ENCODE measurements at regions not wholly inside any gene's neighbourhood (a gene's known extent, or its start where the extent isn't known, plus 50 kb on each side); places are given as distances from the start of the nearest gene placed in this dataset.

DNA sequence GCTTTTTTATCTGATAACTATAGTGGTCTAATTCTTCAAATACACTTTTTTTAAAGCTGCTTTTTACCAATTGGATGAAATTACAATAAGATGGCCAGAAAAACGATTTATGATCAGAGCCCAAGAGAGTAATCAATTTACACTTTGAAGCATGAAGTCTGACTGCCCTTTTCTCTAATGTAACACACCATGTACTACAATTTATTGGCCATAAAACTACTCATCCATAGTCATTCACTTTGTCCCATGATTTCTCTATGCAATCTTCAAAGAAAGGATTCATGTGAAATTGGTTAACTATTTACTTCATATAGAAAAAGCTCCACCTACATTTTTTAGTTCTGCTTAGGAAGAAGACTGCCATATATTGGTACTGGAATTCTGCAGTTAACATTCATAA, 73.6 kb upstream of the CAST start:
- CTCF ChIA-PET: interaction anchor here (0.8 kb wide), 1 partner anchor 244 kb away, joined by 3 read pairs; no protein-coding TSS in a partner anchor

More for the DNA sequence above, 73.6 kb upstream of the CAST start:
- Histone ChIP-seq H3K9ac (ENCODE audit: low read length) (no peak overlapping the region), H3K27ac (ENCODE audit: low read depth, low read length) (no peak overlapping the region), H3K36me3 (ENCODE audit: control insufficient read depth in 1 of 2, insufficient read depth in 2 of 2, low read length in 2 of 2) (no peaks in the 10 kb centered on the region), H3K4me1 (ENCODE audit: control insufficient read depth in 1 of 2, insufficient read depth in 2 of 2, low read length in 2 of 2) (no peaks in the 10 kb centered on the region), H3K9me3 (ENCODE audit: control insufficient read depth in 1 of 2, insufficient read depth in 1 of 2, low read depth in 1 of 2, low read length in 2 of 2) (no peaks in the 10 kb centered on the region), H3K79me2 (ENCODE audit: insufficient read depth, low read length) (no peaks in the 10 kb centered on the region), H2AFZ (ENCODE audit: low read depth, low read length, poor library complexity, severe bottlenecking) (no peak overlapping the region), H3K9me2 (ENCODE audit: insufficient read depth) (no peaks in the 10 kb centered on the region), H3K27me3 (ENCODE audit: insufficient read depth, low read length) (peaks cover 12% of the 10 kb centered on the region; the same call in 1 of the 2 replicates), H3K4me2 (ENCODE audit: low read length) (no peak overlapping the region), H3K4me3 (replicated peaks in 1 of 2; ENCODE audit: low read depth in 1 of 2, low read length in 2 of 2) (no peak overlapping the region), H4K20me1 (ENCODE audit: insufficient read depth) (no peaks in the 10 kb centered on the region)
- DNase-seq (ENCODE audit: low read depth, low spot score) (no peak), ATAC-seq (no peak)
- BruUV-seq (replicated peaks): no TSS peak
- intact Hi-C loops (cut with micrococcal nuclease): no loop called here
- POLR2A ChIA-PET: interaction anchor here (0.7 kb wide), 1 partner anchor 12 kb away, joined by 5 read pairs; no protein-coding TSS in a partner anchor
- RAD21 ChIA-PET (ENCODE audit: low non-redundant PET in 1 of 2, low total read pairs in 2 of 2, uncharacterized antibody in 2 of 2, unreplicated experiment in 2 of 2): no interaction called here
- TF ChIP-seq RAD21 (IDR thresholded peaks at IDR 0.05; ENCODE audit: low read depth) (no peak), POLR2AphosphoS5 (IDR thresholded peaks at IDR 0.05; ENCODE audit: low read depth, low read length) (no peak), POLR2A (IDR thresholded peaks at IDR 0.05; ENCODE audit: borderline replicate concordance, extremely low read depth, insufficient read depth, insufficient read length) (no peak), EZH2 (IDR thresholded peaks at IDR 0.05) (no peak), ELF1 (IDR thresholded peaks at IDR 0.05; ENCODE audit: borderline replicate concordance, low read depth) (no peak), CEBPB (IDR thresholded peaks at IDR 0.05; ENCODE audit: low read depth) (no peak), TCF7L2 (IDR thresholded peaks at IDR 0.05; ENCODE audit: borderline replicate concordance, extremely low read depth, insufficient read depth, insufficient read length) (no peak), SIN3A (IDR thresholded peaks at IDR 0.05; ENCODE audit: low read depth) (no peak), SP1 (IDR thresholded peaks at IDR 0.05; ENCODE audit: low read depth) (no peak), ZFX (IDR thresholded peaks at IDR 0.05) (no peak), YY1 (IDR thresholded peaks at IDR 0.05; ENCODE audit: extremely low read depth, insufficient replicate concordance, low read depth, low read length) (no peak)
- TF ChIP-seq, protein P1, sequence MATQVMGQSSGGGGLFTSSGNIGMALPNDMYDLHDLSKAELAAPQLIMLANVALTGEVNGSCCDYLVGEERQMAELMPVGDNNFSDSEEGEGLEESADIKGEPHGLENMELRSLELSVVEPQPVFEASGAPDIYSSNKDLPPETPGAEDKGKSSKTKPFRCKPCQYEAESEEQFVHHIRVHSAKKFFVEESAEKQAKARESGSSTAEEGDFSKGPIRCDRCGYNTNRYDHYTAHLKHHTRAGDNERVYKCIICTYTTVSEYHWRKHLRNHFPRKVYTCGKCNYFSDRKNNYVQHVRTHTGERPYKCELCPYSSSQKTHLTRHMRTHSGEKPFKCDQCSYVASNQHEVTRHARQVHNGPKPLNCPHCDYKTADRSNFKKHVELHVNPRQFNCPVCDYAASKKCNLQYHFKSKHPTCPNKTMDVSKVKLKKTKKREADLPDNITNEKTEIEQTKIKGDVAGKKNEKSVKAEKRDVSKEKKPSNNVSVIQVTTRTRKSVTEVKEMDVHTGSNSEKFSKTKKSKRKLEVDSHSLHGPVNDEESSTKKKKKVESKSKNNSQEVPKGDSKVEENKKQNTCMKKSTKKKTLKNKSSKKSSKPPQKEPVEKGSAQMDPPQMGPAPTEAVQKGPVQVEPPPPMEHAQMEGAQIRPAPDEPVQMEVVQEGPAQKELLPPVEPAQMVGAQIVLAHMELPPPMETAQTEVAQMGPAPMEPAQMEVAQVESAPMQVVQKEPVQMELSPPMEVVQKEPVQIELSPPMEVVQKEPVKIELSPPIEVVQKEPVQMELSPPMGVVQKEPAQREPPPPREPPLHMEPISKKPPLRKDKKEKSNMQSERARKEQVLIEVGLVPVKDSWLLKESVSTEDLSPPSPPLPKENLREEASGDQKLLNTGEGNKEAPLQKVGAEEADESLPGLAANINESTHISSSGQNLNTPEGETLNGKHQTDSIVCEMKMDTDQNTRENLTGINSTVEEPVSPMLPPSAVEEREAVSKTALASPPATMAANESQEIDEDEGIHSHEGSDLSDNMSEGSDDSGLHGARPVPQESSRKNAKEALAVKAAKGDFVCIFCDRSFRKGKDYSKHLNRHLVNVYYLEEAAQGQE (IDR thresholded peaks at IDR 0.05; ENCODE audit: low read depth): no peak
- TF ChIP-seq, protein P2, sequence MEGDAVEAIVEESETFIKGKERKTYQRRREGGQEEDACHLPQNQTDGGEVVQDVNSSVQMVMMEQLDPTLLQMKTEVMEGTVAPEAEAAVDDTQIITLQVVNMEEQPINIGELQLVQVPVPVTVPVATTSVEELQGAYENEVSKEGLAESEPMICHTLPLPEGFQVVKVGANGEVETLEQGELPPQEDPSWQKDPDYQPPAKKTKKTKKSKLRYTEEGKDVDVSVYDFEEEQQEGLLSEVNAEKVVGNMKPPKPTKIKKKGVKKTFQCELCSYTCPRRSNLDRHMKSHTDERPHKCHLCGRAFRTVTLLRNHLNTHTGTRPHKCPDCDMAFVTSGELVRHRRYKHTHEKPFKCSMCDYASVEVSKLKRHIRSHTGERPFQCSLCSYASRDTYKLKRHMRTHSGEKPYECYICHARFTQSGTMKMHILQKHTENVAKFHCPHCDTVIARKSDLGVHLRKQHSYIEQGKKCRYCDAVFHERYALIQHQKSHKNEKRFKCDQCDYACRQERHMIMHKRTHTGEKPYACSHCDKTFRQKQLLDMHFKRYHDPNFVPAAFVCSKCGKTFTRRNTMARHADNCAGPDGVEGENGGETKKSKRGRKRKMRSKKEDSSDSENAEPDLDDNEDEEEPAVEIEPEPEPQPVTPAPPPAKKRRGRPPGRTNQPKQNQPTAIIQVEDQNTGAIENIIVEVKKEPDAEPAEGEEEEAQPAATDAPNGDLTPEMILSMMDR (IDR thresholded peaks at IDR 0.05 in 2 of 3, conservative IDR thresholded peaks at IDR 0.05 in 1 of 3; ENCODE audit: borderline replicate concordance in 1 of 3, insufficient read depth in 1 of 3, low read depth in 2 of 3, low read length in 2 of 3): no peak
- TF ChIP-seq, protein P3, sequence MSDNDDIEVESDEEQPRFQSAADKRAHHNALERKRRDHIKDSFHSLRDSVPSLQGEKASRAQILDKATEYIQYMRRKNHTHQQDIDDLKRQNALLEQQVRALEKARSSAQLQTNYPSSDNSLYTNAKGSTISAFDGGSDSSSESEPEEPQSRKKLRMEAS (IDR thresholded peaks at IDR 0.05): no peak
- TF ChIP-seq, protein P4, sequence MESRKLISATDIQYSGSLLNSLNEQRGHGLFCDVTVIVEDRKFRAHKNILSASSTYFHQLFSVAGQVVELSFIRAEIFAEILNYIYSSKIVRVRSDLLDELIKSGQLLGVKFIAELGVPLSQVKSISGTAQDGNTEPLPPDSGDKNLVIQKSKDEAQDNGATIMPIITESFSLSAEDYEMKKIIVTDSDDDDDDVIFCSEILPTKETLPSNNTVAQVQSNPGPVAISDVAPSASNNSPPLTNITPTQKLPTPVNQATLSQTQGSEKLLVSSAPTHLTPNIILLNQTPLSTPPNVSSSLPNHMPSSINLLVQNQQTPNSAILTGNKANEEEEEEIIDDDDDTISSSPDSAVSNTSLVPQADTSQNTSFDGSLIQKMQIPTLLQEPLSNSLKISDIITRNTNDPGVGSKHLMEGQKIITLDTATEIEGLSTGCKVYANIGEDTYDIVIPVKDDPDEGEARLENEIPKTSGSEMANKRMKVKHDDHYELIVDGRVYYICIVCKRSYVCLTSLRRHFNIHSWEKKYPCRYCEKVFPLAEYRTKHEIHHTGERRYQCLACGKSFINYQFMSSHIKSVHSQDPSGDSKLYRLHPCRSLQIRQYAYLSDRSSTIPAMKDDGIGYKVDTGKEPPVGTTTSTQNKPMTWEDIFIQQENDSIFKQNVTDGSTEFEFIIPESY (IDR thresholded peaks at IDR 0.05; ENCODE audit: extremely low read depth, insufficient replicate concordance, low read length): no peak

Data from HCT116 (cell line).